RWPE2 (cell line): ENCODE measurements at regions not wholly inside any gene's neighbourhood (a gene's known extent, or its start where the extent isn't known, plus 50 kb on each side); places are given as distances from the start of the nearest gene placed in this dataset.

ENCODE experiments used
- ATAC-seq: fragments of 200-7000 bp; cut with Tn5 transposase; 3 replicates; pipeline ENCODE4 v1.9.1; 2021; ENCODE audit warnings: low read depth
- DNase-seq: peaks from one replicate; pipeline ENCODE4 v3.0.0-alpha.2; 2020; ENCODE audit warnings: low spot score
- H3K27ac ChIP-seq: fragments of 450-650 bp; 2 replicates; pipeline ENCODE4 v1.5.1; 2017; ENCODE audit warnings: mild to moderate bottlenecking; ENCODE audit not compliant: poor library complexity, severe bottlenecking
- H3K27me3 ChIP-seq: fragments of 250-450 bp; sonication (Bioruptor Pico); 2 replicates; pipeline ENCODE4 v1.5.1; 2021; ENCODE audit warnings: mild to moderate bottlenecking, moderate library complexity; ENCODE audit not compliant: insufficient read depth, poor library complexity, severe bottlenecking
- H3K36me3 ChIP-seq: fragments of 250-450 bp; sonication (Bioruptor Pico); 2 replicates; pipeline ENCODE4 v1.5.1; 2020; ENCODE audit warnings: low read depth, mild to moderate bottlenecking, moderate library complexity
- H3K4me1 ChIP-seq: fragments of 250-450 bp; sonication (Bioruptor Pico); 2 replicates; pipeline ENCODE4 v1.5.1; 2021; ENCODE audit warnings: mild to moderate bottlenecking, moderate library complexity; ENCODE audit not compliant: insufficient read depth, poor library complexity, severe bottlenecking
- H3K4me3 ChIP-seq: fragments of 250-450 bp; sonication (Bioruptor Pico); 2 replicates; pipeline ENCODE4 v1.5.1; 2021; ENCODE audit warnings: mild to moderate bottlenecking, moderate library complexity; ENCODE audit not compliant: severe bottlenecking
- H3K9me3 ChIP-seq: fragments of 250-450 bp; sonication (Bioruptor Pico); 2 replicates; pipeline ENCODE4 v1.5.1; 2021; ENCODE audit warnings: mild to moderate bottlenecking, moderate library complexity; ENCODE audit not compliant: severe bottlenecking
- TF ChIP-seq, protein P1 (sequence below): fragments of 450-650 bp; IDR thresholded peaks from one replicate; pipeline ENCODE4 v1.5.1; 2017; ENCODE audit warnings: mild to moderate bottlenecking, moderate library complexity; ENCODE audit not compliant: poor library complexity, severe bottlenecking

DNA sequence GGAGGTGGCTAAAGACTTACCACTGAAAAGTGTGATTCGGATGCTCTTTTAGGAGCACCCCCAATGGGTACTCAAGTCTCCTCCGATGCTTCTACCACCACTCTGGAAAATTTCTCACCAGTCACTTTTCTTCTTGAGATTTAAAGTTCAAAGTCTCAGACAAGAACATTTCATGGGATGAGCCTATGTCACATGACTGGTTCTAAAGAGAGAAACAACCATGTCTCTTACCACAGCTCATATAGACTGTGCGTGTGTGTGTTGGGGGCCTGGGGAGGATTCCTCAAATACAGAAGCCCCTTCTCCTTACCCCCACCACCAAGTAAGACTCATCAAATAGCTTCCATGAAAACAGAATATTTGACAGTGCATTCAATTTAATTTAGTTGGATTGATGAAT is 181.7 kb upstream of the MIR17HG start:
- no peak for ATAC-seq
- Histone ChIP-seq H3K4me3 (no peak overlapping the region), H3K36me3 (no peaks in the 10 kb centered on the region), H3K4me1 (no peaks in the 10 kb centered on the region), H3K27ac (no peak overlapping the region), H3K27me3 (peaks cover 11% of the 10 kb centered on the region), H3K9me3 (no peaks in the 10 kb centered on the region)
- TF ChIP-seq, protein P1, sequence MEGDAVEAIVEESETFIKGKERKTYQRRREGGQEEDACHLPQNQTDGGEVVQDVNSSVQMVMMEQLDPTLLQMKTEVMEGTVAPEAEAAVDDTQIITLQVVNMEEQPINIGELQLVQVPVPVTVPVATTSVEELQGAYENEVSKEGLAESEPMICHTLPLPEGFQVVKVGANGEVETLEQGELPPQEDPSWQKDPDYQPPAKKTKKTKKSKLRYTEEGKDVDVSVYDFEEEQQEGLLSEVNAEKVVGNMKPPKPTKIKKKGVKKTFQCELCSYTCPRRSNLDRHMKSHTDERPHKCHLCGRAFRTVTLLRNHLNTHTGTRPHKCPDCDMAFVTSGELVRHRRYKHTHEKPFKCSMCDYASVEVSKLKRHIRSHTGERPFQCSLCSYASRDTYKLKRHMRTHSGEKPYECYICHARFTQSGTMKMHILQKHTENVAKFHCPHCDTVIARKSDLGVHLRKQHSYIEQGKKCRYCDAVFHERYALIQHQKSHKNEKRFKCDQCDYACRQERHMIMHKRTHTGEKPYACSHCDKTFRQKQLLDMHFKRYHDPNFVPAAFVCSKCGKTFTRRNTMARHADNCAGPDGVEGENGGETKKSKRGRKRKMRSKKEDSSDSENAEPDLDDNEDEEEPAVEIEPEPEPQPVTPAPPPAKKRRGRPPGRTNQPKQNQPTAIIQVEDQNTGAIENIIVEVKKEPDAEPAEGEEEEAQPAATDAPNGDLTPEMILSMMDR, result no peak
- no peak for DNase-seq

- Histone ChIP-seq H3K4me1 (no peaks in the 10 kb centered on the region), H3K4me3 (no peak overlapping the region), H3K27me3 (peaks cover 11% of the 10 kb centered on the region), H3K9me3 (no peaks in the 10 kb centered on the region), H3K36me3 (no peaks in the 10 kb centered on the region), H3K27ac (no peak overlapping the region)
- DNase-seq (no peak), ATAC-seq (no peak)
- TF ChIP-seq, protein P1, result no peak
These were observed 180.6 kb upstream of the MIR17HG start for GRCh38 chr13:91166714-91167511.

DNA sequence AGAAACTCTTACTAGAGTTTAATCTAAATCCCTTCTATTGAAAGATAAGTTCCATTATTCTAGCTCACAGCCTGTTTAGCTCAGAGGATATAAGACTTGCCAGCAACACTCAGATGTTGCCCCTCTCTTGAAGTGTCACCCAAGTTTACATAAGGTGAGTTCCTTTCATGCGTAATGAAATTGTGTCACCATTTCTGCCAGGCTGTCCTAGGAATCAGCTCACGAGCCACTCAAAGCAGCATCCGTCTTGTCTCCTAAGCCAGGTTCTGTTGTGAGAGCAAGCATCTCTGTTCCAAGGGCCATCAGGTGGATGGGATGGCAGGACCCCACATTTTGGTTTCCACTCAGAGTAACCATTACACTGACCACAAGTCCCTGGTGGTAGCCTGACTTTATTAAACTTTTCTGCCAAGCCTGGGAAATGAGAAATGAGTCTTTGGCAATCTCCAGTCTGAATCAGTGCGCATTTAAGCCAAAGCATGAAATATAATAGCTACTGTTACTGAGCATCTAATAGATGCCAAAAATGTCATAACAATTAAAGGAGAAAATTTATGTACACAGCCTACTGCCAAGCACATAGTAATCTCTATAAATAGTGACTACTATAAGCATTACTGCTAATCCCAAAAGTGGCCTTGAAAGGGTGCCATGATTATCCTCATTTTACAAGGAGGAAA is 179.6 kb upstream of the MIR17HG start:
- Histone ChIP-seq H3K36me3 (no peaks in the 10 kb centered on the region), H3K4me3 (no peak overlapping the region), H3K27me3 (peaks cover 11% of the 10 kb centered on the region), H3K27ac (no peak overlapping the region), H3K4me1 (no peaks in the 10 kb centered on the region), H3K9me3 (no peaks in the 10 kb centered on the region)
- no peak for ATAC-seq
- DNase-seq, result no peak
- TF ChIP-seq, protein P1, result no peak

- DNase-seq (no peak), ATAC-seq (no peak)
- no peaks in the 10 kb centered on the region for H3K36me3 ChIP-seq
- peaks cover 11% of the 10 kb centered on the region for H3K27me3 ChIP-seq
- no peaks in the 10 kb centered on the region for H3K4me1 ChIP-seq
- H3K27ac ChIP-seq, result no peak overlapping the region
- H3K4me3 ChIP-seq, result no peak overlapping the region
- H3K9me3 ChIP-seq, result no peaks in the 10 kb centered on the region
- TF ChIP-seq, protein P1, result no peak
These were observed 179.1 kb upstream of the MIR17HG start for GRCh38 chr13:91168386-91168711.
